WTC11 (cell line): ENCODE measurements at regions not wholly inside any gene's neighbourhood (a gene's known extent, or its start where the extent isn't known, plus 50 kb on each side); places are given as distances from the start of the nearest gene placed in this dataset.

Source experiments
- ATAC-seq: fragments of 200-7000 bp; cut with Tn5 transposase; 2 replicates; pipeline ENCODE4 v1.10.0; 2021; ENCODE audit warnings: mild to moderate bottlenecking, moderate library complexity
- CTCF ChIA-PET: fragments of 300-600 bp; sonication (Branson Sonifier 250); formaldehyde crosslinking; loops from one replicate; lab custom pipeline; 2021; ENCODE audit warnings: antibody characterized with exemption; lab: Charles Lee
- POLR2A ChIA-PET: fragments of 350-600 bp; sonication (Branson Sonifier 250); formaldehyde crosslinking; loops from one replicate; lab custom pipeline; 2021; ENCODE audit warnings: antibody characterized with exemption; lab: Charles Lee
- DNase-seq: peaks from one replicate; pipeline ENCODE4 v3.0.0; 2021; ENCODE audit warnings: low spot score
- H3K27ac Mint-ChIP-seq: 2 replicates; pipeline ENCODE4 v1.8.0; 2021; ENCODE audit warnings: mixed read lengths
- H3K27me3 Mint-ChIP-seq: 2 replicates; pipeline ENCODE4 v1.8.0; 2021; ENCODE audit warnings: low read depth, mild to moderate bottlenecking, moderate library complexity, mixed read lengths
- H3K36me3 Mint-ChIP-seq: 2 replicates; pipeline ENCODE4 v1.8.0; 2021; ENCODE audit warnings: mixed read lengths
- H3K4me1 Mint-ChIP-seq: 2 replicates; pipeline ENCODE4 v1.8.0; 2022; ENCODE audit warnings: mixed read lengths
- H3K4me3 Mint-ChIP-seq: 2 replicates; pipeline ENCODE4 v1.8.0; 2021; ENCODE audit warnings: mild to moderate bottlenecking, moderate library complexity, mixed read lengths
- H3K9me3 Mint-ChIP-seq: 2 replicates; pipeline ENCODE4 v1.8.0; 2021; ENCODE audit warnings: mixed read lengths
- ETV6 ChIP-seq: sonication (generic); formaldehyde crosslinking; IDR thresholded peaks from 2 replicates; pipeline ENCODE4 v1.8.1; 2022; ENCODE audit warnings: mild to moderate bottlenecking, missing genetic modification reagents
- FOXJ3 ChIP-seq: sonication (generic); formaldehyde crosslinking; IDR thresholded peaks from 2 replicates; pipeline ENCODE4 v1.9.0; 2021; ENCODE audit warnings: missing genetic modification reagents, mild to moderate bottlenecking, borderline replicate concordance
- HMGA2 ChIP-seq: fragments of 250-450 bp; sonication (Bioruptor Pico); IDR thresholded peaks from 2 replicates; pipeline ENCODE4 v1.4.0; 2021; ENCODE audit warnings: mild to moderate bottlenecking, moderate library complexity
- JUN ChIP-seq: sonication (generic); formaldehyde crosslinking; IDR thresholded peaks from 2 replicates; pipeline ENCODE4 v1.8.0; 2023; ENCODE audit warnings: mild to moderate bottlenecking, missing genetic modification reagents
- NR2C2 ChIP-seq: sonication (generic); formaldehyde crosslinking; IDR thresholded peaks from 2 replicates; pipeline ENCODE4 v1.8.0; 2022; ENCODE audit warnings: mild to moderate bottlenecking, missing genetic modification reagents
- PRRX2 ChIP-seq: fragments of 250-450 bp; sonication (Bioruptor Pico); IDR thresholded peaks from 2 replicates; pipeline ENCODE4 v1.8.0; 2021; ENCODE audit warnings: mild to moderate bottlenecking
- RELA ChIP-seq: sonication (generic); formaldehyde crosslinking; IDR thresholded peaks from 2 replicates; pipeline ENCODE4 v1.8.1; 2022; ENCODE audit warnings: missing genetic modification reagents, mild to moderate bottlenecking, borderline replicate concordance
- SMAD4 ChIP-seq: sonication (generic); formaldehyde crosslinking; IDR thresholded peaks from 2 replicates; pipeline ENCODE4 v1.8.0; 2022; ENCODE audit warnings: mild to moderate bottlenecking, missing genetic modification reagents
- SOX15 ChIP-seq: fragments of 250-450 bp; sonication (Bioruptor Pico); IDR thresholded peaks from 2 replicates; pipeline ENCODE4 v1.9.0; 2021; ENCODE audit warnings: mild to moderate bottlenecking
- SP1 ChIP-seq: sonication (generic); formaldehyde crosslinking; conservative IDR thresholded peaks from 2 replicates; pipeline ENCODE4 v1.8.1; 2022; ENCODE audit warnings: missing genetic modification reagents
- STAT6 ChIP-seq: sonication (generic); formaldehyde crosslinking; conservative IDR thresholded peaks from 2 replicates; pipeline ENCODE4 v1.8.1; 2023; ENCODE audit warnings: mild to moderate bottlenecking, low read depth, missing genetic modification reagents, moderate library complexity
- TP53 ChIP-seq: sonication (generic); formaldehyde crosslinking; IDR thresholded peaks from 2 replicates; pipeline ENCODE4 v1.8.1; 2023; ENCODE audit warnings: mild to moderate bottlenecking, missing genetic modification reagents
- USF2 ChIP-seq: sonication (generic); formaldehyde crosslinking; IDR thresholded peaks from 2 replicates; pipeline ENCODE4 v1.8.1; 2023; ENCODE audit warnings: mild to moderate bottlenecking, missing genetic modification reagents, moderate library complexity
- ZBTB21 ChIP-seq: sonication (generic); formaldehyde crosslinking; IDR thresholded peaks from 2 replicates; pipeline ENCODE4 v1.8.1; 2023; ENCODE audit warnings: mild to moderate bottlenecking, missing genetic modification reagents, borderline replicate concordance
- ZNF263 ChIP-seq: sonication (generic); formaldehyde crosslinking; IDR thresholded peaks from 2 replicates; pipeline ENCODE4 v1.8.1; 2022; ENCODE audit warnings: low read depth, mild to moderate bottlenecking, moderate library complexity, missing genetic modification reagents
- ZNF317 ChIP-seq: sonication (generic); formaldehyde crosslinking; IDR thresholded peaks from 2 replicates; pipeline ENCODE4 v1.8.1; 2023; ENCODE audit warnings: low read depth, mild to moderate bottlenecking, moderate library complexity, missing genetic modification reagents, borderline replicate concordance
- ZNF396 ChIP-seq: fragments of 250-450 bp; sonication (Bioruptor Pico); IDR thresholded peaks from 2 replicates; pipeline ENCODE4 v1.8.0; 2021; ENCODE audit warnings: mild to moderate bottlenecking, moderate library complexity, borderline replicate concordance
- ZNF416 ChIP-seq: fragments of 250-450 bp; sonication (Bioruptor Pico); IDR thresholded peaks from 2 replicates; pipeline ENCODE4 v1.9.0; 2021; ENCODE audit warnings: mild to moderate bottlenecking, inconsistent platforms
- TF ChIP-seq, protein P1 (sequence below): sonication (generic); formaldehyde crosslinking; IDR thresholded peaks from 2 replicates; pipeline ENCODE4 v1.8.1; 2022; ENCODE audit warnings: low read depth, missing genetic modification reagents, borderline replicate concordance
- TF ChIP-seq, protein P2 (sequence below): sonication (generic); formaldehyde crosslinking; conservative IDR thresholded peaks from 2 replicates; pipeline ENCODE4 v1.8.1; 2022; ENCODE audit warnings: mild to moderate bottlenecking, missing genetic modification reagents
- TF ChIP-seq, protein P3 (sequence below): sonication (generic); formaldehyde crosslinking; IDR thresholded peaks from 2 replicates; pipeline ENCODE4 v1.8.0; 2023; ENCODE audit warnings: mild to moderate bottlenecking, missing genetic modification reagents
- TF ChIP-seq, protein P4 (sequence below): fragments of 250-450 bp; sonication (Bioruptor Pico); IDR thresholded peaks from 2 replicates; pipeline ENCODE4 v2.1.2; 2022; ENCODE audit warnings: mild to moderate bottlenecking, moderate library complexity

DNA sequence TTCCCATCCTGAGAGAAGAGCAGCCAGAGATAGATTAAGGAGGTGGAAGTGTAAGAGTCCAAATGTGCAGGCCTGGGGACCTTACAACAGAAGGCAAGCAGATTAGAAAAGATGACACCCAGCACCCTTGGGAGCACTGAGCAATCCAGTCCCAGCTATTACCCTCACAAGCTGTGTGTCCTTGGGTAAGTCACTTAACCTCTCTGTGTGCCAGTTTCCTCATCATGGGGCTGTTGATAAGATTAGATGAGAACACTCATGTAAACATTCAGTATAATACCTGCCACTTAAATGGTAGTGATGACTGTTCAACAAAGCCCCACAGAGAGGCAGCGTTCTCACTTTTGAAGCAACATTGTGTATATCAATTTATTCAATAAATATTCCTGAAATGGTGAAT lies 114.8 kb upstream of the CST7 start:
- TF ChIP-seq ZBTB21 (no peak), HMGA2 (CRISPR knock-in tag) (no peak), USF2 (no peak), SP1 (no peak), ZNF263 (no peak), SMAD4 (CRISPR knock-in tag) (no peak), ZNF416 (CRISPR knock-in tag) (no peak), ETV6 (no peak), JUN (CRISPR knock-in tag) (no peak), PRRX2 (CRISPR knock-in tag) (no peak), RELA (CRISPR knock-in tag) (no peak), ZNF317 (CRISPR knock-in tag) (no peak)
- TF ChIP-seq, protein P1, sequence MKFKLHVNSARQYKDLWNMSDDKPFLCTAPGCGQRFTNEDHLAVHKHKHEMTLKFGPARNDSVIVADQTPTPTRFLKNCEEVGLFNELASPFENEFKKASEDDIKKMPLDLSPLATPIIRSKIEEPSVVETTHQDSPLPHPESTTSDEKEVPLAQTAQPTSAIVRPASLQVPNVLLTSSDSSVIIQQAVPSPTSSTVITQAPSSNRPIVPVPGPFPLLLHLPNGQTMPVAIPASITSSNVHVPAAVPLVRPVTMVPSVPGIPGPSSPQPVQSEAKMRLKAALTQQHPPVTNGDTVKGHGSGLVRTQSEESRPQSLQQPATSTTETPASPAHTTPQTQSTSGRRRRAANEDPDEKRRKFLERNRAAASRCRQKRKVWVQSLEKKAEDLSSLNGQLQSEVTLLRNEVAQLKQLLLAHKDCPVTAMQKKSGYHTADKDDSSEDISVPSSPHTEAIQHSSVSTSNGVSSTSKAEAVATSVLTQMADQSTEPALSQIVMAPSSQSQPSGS = no peak
- TF ChIP-seq, protein P2, sequence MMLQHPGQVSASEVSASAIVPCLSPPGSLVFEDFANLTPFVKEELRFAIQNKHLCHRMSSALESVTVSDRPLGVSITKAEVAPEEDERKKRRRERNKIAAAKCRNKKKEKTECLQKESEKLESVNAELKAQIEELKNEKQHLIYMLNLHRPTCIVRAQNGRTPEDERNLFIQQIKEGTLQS (CRISPR knock-in tag) = no peak
- TF ChIP-seq, protein P3, sequence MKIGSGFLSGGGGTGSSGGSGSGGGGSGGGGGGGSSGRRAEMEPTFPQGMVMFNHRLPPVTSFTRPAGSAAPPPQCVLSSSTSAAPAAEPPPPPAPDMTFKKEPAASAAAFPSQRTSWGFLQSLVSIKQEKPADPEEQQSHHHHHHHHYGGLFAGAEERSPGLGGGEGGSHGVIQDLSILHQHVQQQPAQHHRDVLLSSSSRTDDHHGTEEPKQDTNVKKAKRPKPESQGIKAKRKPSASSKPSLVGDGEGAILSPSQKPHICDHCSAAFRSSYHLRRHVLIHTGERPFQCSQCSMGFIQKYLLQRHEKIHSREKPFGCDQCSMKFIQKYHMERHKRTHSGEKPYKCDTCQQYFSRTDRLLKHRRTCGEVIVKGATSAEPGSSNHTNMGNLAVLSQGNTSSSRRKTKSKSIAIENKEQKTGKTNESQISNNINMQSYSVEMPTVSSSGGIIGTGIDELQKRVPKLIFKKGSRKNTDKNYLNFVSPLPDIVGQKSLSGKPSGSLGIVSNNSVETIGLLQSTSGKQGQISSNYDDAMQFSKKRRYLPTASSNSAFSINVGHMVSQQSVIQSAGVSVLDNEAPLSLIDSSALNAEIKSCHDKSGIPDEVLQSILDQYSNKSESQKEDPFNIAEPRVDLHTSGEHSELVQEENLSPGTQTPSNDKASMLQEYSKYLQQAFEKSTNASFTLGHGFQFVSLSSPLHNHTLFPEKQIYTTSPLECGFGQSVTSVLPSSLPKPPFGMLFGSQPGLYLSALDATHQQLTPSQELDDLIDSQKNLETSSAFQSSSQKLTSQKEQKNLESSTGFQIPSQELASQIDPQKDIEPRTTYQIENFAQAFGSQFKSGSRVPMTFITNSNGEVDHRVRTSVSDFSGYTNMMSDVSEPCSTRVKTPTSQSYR (CRISPR knock-in tag) = no peak
- Mint-ChIP-seq H3K27me3 (no peaks in the 10 kb centered on the region), H3K4me1 (peaks cover 3% of the 10 kb centered on the region; the same call in 1 of the 2 replicates), H3K4me3 (no peak overlapping the region), H3K36me3 (no peaks in the 10 kb centered on the region), H3K27ac (no peak overlapping the region), H3K9me3 (0 out of 2 replicates have a peak, but pooled peaks cover 4% of the 10 kb centered on the region)
- no peak for DNase-seq
- ChIA-PET POLR2A (no interaction called here), CTCF (no interaction called here)
- ATAC-seq = no peak

DNA sequence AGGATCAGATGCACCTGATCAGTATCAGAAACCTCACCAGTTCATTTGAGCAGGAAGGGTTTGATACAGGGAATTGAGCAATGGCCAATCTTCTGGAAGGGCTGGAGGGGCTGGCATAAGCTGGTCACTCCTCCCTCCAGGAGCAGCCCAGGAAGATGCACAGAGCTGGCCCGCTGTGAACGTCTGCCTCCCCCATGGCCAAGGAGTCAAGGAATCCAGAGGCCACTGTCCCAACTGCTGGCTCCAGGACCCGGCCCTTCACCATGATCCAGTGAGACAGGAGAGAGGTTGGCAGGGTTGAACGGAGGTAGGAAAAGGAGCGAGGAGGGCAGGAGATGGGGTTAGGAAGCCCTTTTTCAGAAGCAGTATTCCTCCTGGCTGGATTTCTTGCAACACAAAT lies 113.9 kb upstream of the CST7 start:
- ChIA-PET CTCF (no interaction called here), POLR2A (no interaction called here)
- Mint-ChIP-seq H3K27ac (no peak overlapping the region), H3K36me3 (no peaks in the 10 kb centered on the region), H3K9me3 (0 out of 2 replicates have a peak, but pooled peaks cover 4% of the 10 kb centered on the region), H3K4me3 (no peak overlapping the region), H3K4me1 (peaks cover 3% of the 10 kb centered on the region; the same call in 1 of the 2 replicates), H3K27me3 (no peaks in the 10 kb centered on the region)
- no peak for DNase-seq
- no peak for ATAC-seq
- no peak for TF ChIP-seq TP53 (CRISPR knock-in tag)
- TF ChIP-seq NR2C2 = no peak
- no peak for TF ChIP-seq USF2
- no peak for TF ChIP-seq ZNF396 (CRISPR knock-in tag)
- TF ChIP-seq, protein P1 = no peak
- no peak for TF ChIP-seq SOX15 (CRISPR knock-in tag)
- no peak for TF ChIP-seq STAT6 (CRISPR knock-in tag)
- TF ChIP-seq FOXJ3 (CRISPR knock-in tag) = no peak
- TF ChIP-seq, protein P4, sequence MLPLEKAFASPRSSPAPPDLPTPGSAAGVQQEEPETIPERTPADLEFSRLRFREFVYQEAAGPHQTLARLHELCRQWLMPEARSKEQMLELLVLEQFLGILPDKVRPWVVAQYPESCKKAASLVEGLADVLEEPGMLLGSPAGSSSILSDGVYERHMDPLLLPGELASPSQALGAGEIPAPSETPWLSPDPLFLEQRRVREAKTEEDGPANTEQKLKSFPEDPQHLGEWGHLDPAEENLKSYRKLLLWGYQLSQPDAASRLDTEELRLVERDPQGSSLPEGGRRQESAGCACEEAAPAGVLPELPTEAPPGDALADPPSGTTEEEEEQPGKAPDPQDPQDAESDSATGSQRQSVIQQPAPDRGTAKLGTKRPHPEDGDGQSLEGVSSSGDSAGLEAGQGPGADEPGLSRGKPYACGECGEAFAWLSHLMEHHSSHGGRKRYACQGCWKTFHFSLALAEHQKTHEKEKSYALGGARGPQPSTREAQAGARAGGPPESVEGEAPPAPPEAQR (CRISPR knock-in tag) = no peak
